Stimulated activated naive B cell treated with anti-CD40 and anti-IgM and Interleukin-4, amounts not matched to agents 10 μg/mL and 1 μg/mL and 100 μg/mL, for 72 hours (primary cell): ENCODE measurements at regions not wholly inside any gene's neighbourhood (a gene's known extent, or its start where the extent isn't known, plus 50 kb on each side); places are given as distances from the start of the nearest gene placed in this dataset.
"Not testable (repeated sequence)": the region's sequence is repeated elsewhere in the genome, so short reads cannot be mapped to it uniquely, and the experiment has no call there.

Experiments
- ATAC-seq, 2 donors: fragments of 150-1000 bp; cut with Tn5 transposase; replicated peaks; 2 replicates each; pipeline ENCODE4 v1.10.0; 2021; ENCODE audit warnings: moderate library complexity in 1 of 2
- DNase-seq: peaks from one replicate; pipeline ENCODE4 v3.0.0; 2021
- H3K27ac Mint-ChIP-seq: one replicate; pipeline ENCODE4 v1.8.0; 2022; ENCODE audit warnings: mild to moderate bottlenecking, mixed read lengths
- H3K27me3 Mint-ChIP-seq, 2 donors: one replicate each; pipeline ENCODE4 v1.8.0; 2022; ENCODE audit warnings: mixed read lengths in 2 of 2
- H3K36me3 Mint-ChIP-seq, 2 donors: one replicate each; pipeline ENCODE4 v1.8.0; 2022; ENCODE audit warnings: mixed read lengths in 2 of 2, mild to moderate bottlenecking in 1 of 2
- H3K4me1 Mint-ChIP-seq, 2 donors: one replicate each; pipeline ENCODE4 v1.8.0; 2022; ENCODE audit warnings: mixed read lengths in 2 of 2, mild to moderate bottlenecking in 1 of 2
- H3K4me3 Mint-ChIP-seq, 2 donors: one replicate each; pipeline ENCODE4 v1.8.0; 2022; ENCODE audit warnings: mild to moderate bottlenecking in 2 of 2, mixed read lengths in 2 of 2, moderate library complexity in 1 of 2
- H3K9me3 Mint-ChIP-seq, 2 donors: one replicate each; pipeline ENCODE4 v1.8.0; 2022; ENCODE audit warnings: mixed read lengths in 2 of 2, mild to moderate bottlenecking in 1 of 2

DNA sequence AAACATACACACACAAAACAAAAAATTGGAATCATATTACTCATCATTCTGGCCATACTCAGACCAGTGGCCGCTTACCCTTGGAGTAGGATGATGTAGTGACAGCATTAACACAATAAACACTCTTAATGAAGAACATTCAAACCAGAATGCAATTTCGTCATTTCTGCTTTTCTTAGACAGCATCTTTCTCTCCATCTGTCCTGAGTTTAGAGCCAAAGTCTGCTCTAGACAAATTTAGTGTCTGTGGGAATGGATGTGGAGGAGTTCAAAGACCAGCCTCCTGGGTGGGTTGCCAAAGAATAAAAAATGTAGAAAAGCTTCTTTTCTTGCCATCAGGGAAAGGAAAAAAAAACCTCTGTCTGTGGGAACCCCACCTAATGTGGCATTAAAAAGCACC, 212.4 kb upstream of the POU1F1 start:
- Mint-ChIP-seq H3K27me3 (no peaks in the 10 kb centered on the region), H3K36me3 (no peaks in the 10 kb centered on the region), H3K9me3 (no peaks in the 10 kb centered on the region), H3K4me3 (no peak overlapping the region), H3K4me1 (no peaks in the 10 kb centered on the region), H3K27ac (no peak overlapping the region)
- no peak for ATAC-seq
- DNase-seq: no peak

DNA sequence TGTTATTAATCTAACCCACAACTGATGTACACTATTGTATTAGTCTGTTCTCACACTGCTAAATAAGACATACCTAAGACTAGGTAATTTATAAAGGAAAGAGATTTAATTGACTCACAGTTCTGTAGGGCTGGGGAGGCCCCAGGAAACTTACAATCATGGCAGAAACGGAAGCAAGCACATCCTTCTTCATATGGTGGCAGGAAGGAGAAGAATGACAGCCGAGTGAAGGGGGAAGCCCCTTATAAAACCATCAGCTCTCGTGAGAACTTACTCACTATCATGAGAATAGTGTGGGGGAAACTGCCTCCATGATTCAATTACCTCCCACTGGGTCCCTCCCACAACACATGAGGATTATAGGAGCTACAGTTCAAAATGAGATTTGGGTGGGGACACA, 210.3 kb upstream of the POU1F1 start:
- not testable (repeated sequence) for H3K27me3 Mint-ChIP-seq, H3K36me3 Mint-ChIP-seq, H3K4me3 Mint-ChIP-seq, H3K9me3 Mint-ChIP-seq, DNase-seq, H3K4me1 Mint-ChIP-seq, ATAC-seq, H3K27ac Mint-ChIP-seq

DNA sequence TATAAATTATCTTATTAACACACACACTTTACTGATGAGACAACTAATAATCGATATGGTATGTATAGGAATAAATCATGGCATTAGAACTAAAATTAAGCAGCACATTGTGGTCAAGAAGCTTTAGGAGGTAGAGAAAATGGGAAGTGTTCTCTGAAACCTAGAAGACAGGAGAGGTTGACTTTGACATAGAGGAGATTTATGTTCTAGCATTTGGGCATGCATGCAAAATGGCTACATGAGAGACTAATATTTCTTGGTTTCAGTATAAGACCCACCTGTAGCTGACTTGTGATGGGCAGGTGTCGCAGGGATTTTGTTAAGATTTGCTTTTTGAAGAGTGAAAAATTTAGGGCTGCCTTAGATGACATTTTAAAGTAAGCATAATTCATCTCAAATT, 209.7 kb upstream of the POU1F1 start:
- ATAC-seq: no peak
- no peaks in the 10 kb centered on the region for H3K9me3 Mint-ChIP-seq

DNA sequence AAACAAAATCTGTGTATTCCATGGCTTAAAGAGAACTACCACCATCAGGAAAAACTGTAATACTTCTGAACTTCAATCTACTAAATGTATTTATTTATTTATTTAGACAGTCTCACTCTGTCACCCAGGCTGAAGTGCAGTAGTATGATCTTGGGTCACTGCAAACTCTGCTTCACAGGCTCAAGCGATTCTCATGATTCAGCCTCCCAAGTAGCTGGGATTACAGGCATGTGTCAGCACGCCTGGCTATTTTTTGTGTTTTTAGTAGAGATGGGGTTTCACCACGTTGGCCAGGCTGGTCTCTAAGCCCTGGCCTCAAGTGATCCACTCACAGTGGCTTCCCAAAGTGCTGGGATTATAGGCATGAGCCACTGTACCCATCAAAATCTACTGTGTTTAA, 202.3 kb upstream of the POU1F1 start:
- Mint-ChIP-seq H3K27ac (no peak overlapping the region), H3K27me3 (no peaks in the 10 kb centered on the region), H3K9me3 (peaks cover 0 to 10% of the 10 kb centered on the region in 2 donors), H3K4me3 (no peak overlapping the region), H3K36me3 (no peaks in the 10 kb centered on the region), H3K4me1 (no peaks in the 10 kb centered on the region)
- ATAC-seq (no peak), DNase-seq (no peak)

More for the DNA sequence above, 209.7 kb upstream of the POU1F1 start:
- Mint-ChIP-seq H3K27me3 (no peaks in the 10 kb centered on the region), H3K27ac (no peak overlapping the region), H3K4me3 (no peak overlapping the region), H3K36me3 (no peaks in the 10 kb centered on the region), H3K4me1 (no peaks in the 10 kb centered on the region)
- no peak for DNase-seq

DNA sequence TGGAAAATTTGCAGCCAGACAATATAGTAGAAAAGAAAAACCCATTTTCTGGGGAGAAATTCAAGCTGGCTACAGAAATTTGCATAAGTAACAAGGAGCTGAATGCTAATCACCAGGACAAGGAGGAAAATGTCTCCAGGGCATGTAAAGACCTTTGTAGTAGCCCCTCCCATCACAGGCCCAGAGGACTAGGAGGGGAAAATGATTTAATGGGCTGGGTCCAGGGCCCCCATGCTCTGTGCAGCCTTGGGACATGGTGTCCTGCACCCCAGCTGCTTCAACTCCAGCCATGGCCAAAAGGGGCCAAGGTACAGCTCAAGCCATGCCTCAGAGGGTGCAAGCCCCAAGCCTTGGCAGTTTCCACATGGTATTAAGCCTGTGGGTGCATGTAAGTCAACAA, 197.6 kb upstream of the POU1F1 start:
- Mint-ChIP-seq H3K4me1 (no peaks in the 10 kb centered on the region), H3K27ac (no peak overlapping the region), H3K4me3 (no peak overlapping the region), H3K27me3 (no peaks in the 10 kb centered on the region), H3K9me3 (peaks cover 0 to 15% of the 10 kb centered on the region in 2 donors), H3K36me3 (no peaks in the 10 kb centered on the region)
- ATAC-seq (no peak), DNase-seq (no peak)

DNA sequence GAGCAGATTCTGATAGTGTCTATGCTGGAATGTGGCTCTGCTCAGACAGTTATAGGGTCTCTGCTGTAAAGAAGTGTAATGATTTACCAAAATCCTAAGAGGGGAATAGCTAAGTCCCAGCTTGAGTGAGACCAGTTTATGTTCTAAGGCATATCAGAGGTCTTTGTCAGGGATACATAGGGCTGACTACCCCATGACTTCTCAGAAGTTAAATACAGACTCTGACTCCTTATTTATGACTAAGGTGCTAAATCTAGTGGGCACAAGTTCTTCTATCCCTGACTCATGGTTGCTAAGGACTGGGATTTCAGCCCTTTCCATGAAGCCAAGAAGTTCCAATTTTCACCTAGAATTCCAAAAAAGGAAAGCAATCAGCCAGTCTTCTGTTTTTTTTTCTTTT, 192.6 kb upstream of the POU1F1 start:
- ATAC-seq: no peak
- Mint-ChIP-seq H3K27ac (no peak overlapping the region), H3K4me1 (no peaks in the 10 kb centered on the region), H3K27me3 (no peaks in the 10 kb centered on the region), H3K36me3 (no peaks in the 10 kb centered on the region), H3K9me3 (peaks cover 6 to 11% of the 10 kb centered on the region in 2 donors), H3K4me3 (no peak overlapping the region)
- no peak for DNase-seq

DNA sequence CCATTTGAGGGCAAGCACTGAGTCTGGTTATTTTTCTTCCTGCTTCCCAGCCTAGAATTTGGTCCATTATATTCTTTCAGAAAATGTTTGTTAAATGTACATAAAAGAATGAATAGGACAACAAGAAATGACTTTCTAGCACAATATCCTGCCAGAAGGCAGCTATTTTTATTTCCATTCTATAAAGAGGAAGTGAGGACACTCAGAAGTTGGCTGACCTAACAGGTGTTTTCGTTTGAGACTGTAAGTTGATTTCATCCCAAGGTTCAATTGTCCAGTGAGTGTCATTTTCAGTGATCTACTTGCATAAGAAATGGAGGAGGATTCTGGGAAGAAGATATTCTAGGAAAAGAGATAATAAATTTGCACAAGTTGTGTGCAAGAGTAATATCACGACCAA, 191.9 kb upstream of the POU1F1 start:
- Mint-ChIP-seq H3K36me3 (no peaks in the 10 kb centered on the region), H3K4me1 (no peaks in the 10 kb centered on the region), H3K27me3 (no peaks in the 10 kb centered on the region), H3K27ac (no peak overlapping the region), H3K9me3 (peaks cover 6% of the 10 kb centered on the region in 2 donors), H3K4me3 (no peak overlapping the region)
- DNase-seq (no peak), ATAC-seq (no peak)

DNA sequence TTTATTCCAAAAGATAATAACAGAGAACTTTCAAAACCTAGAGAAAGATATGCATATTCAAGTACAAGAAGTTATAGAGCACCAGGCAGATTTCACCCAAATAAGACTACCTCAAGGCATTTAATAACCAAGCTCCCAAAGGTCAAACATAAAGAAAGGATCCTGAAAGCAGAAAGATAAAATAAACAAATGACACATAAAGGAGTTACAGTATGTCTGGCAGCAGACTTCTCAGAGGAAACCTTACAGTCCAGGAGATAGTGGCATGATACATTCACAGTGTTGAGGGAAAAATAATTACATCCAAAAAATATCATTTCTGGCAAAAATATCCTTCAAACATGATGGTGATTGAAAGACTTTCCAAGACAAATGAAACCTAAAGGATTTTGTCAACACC, 185.8 kb upstream of the POU1F1 start:
- DNase-seq (no peak), ATAC-seq (no peak)
- Mint-ChIP-seq H3K36me3 (no peaks in the 10 kb centered on the region), H3K4me3 (no peak overlapping the region), H3K9me3 (peaks cover 1 to 6% of the 10 kb centered on the region in 2 donors), H3K27me3 (no peaks in the 10 kb centered on the region), H3K4me1 (no peaks in the 10 kb centered on the region), H3K27ac (no peak overlapping the region)

DNA sequence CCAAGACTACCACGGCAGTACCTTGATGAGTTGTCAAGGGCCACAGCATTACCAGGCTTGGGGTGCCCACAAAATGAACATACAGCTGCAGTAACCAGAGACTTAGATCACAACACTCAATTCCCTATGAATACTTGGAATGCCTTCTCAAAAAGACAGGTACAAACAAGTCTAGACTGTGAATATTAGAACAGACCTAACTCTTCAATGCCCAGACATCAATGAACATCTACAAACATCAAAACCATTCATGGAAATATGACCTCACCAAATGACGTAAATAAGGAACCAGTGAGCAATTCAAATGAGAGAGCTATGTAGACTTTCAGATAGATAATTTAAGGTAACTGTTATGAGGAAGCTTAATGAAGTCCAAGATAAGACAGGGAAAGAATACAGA, 185.1 kb upstream of the POU1F1 start:
- Mint-ChIP-seq H3K27me3 (no peaks in the 10 kb centered on the region), H3K4me3 (no peak overlapping the region), H3K9me3 (peaks cover 1 to 6% of the 10 kb centered on the region in 2 donors), H3K27ac (no peak overlapping the region), H3K36me3 (no peaks in the 10 kb centered on the region), H3K4me1 (no peaks in the 10 kb centered on the region)
- ATAC-seq: no peak
- no peak for DNase-seq

DNA sequence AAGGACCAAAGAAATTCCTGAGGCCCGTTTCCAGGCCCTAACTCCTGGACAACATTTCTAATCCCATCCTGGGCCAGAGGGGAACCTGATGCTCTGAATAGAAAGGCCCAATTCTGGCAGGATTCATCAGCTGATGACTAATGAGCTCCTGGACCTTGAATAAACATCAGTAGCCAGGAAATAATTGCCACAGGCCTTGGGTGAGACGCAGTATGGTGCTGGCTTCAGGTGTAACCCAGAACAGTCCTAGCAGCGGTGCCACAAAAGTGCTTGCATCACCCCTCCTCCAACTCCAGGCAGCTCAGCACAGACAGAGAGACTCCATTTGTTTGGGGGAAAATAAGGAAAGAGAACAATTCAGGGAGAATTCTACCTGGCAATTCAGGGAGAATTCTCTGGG, 184.7 kb upstream of the POU1F1 start:
- ATAC-seq (no peak), DNase-seq (no peak)
- H3K27ac Mint-ChIP-seq: no peak overlapping the region
- no peaks in the 10 kb centered on the region for H3K4me1 Mint-ChIP-seq
- peaks cover 1 to 4% of the 10 kb centered on the region in 2 donors for H3K9me3 Mint-ChIP-seq
- H3K27me3 Mint-ChIP-seq: no peaks in the 10 kb centered on the region
- H3K36me3 Mint-ChIP-seq: no peaks in the 10 kb centered on the region
- no peak overlapping the region for H3K4me3 Mint-ChIP-seq

DNA sequence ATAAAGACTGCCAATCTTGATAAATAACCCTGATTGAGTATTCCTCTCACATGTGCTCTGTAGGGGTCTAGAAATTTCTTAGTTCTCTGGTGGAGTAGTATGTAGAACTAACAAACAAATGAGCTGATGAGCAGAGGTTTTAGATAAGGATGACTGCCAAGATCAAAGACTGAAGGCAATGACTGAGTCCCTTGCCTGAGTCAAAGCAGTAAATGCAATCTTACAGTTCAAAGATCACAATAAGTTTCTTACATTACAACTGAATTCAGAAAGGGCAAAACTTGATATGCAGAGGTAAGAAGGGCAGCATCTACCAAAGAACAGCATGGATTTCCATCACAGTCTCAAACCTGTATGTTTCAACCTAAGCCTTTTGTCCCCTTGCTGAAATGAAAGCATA, 172.2 kb upstream of the POU1F1 start:
- Mint-ChIP-seq H3K27ac (no peak overlapping the region), H3K4me1 (no peaks in the 10 kb centered on the region), H3K9me3 (peaks cover 10% of the 10 kb centered on the region in 2 donors), H3K27me3 (no peaks in the 10 kb centered on the region), H3K36me3 (no peaks in the 10 kb centered on the region), H3K4me3 (no peak overlapping the region)
- ATAC-seq (no peak), DNase-seq (no peak)

DNA sequence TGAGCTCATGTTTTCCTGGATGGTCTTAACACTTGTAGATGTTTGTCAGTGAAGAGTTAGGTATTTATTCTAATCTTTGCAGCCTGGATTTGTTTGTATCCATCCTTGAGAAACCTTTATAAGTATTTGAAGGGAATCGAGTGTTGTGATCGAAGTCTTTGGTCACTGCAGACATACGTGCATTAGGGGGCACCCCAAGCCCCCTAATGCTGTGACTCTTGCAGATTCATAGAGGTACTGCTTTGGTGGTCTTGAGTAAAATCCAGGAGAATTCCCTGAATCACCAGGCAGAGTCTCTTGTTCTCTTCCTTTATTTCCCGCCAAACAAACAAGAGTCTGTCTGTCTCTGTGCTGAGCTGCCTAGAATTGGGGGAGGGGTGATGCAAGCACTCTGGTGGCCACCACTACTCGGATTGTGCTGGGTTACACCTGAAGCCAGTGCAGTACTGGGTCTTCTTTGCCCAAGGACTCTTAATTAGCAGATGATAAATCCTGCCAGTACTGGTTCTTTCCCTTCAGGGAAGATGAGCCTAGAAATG, 170.5 kb upstream of the POU1F1 start:
- Mint-ChIP-seq H3K36me3 (no peaks in the 10 kb centered on the region), H3K4me3 (no peak overlapping the region), H3K9me3 (peaks cover 10% of the 10 kb centered on the region in 2 donors), H3K4me1 (no peaks in the 10 kb centered on the region), H3K27ac (no peak overlapping the region), H3K27me3 (no peaks in the 10 kb centered on the region)
- DNase-seq (no peak), ATAC-seq (no peak)

DNA sequence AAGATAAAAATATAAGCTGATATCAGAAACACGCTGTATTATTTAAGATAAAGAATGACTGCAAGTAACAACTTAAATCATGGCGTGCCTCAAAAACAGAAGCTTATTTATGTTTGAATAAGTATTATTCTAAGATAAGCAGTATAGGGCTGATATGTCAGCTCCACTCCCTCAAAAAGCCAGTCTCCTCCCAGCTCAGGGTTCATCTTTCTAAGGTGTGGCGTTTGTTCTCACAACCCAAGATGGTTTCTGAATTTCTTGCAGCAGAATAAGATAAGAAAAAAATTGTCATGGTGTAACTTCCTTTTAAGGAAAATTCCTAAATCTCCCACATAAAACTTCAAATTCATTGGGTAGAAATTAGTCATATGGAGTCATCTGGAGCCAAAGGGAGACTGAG, 166.1 kb upstream of the POU1F1 start:
- Mint-ChIP-seq H3K27ac (no peak overlapping the region), H3K27me3 (no peaks in the 10 kb centered on the region), H3K4me3 (no peak overlapping the region), H3K9me3 (peaks cover 7 to 9% of the 10 kb centered on the region in 2 donors), H3K4me1 (no peaks in the 10 kb centered on the region), H3K36me3 (no peaks in the 10 kb centered on the region)
- DNase-seq: no peak
- ATAC-seq: no peak

DNA sequence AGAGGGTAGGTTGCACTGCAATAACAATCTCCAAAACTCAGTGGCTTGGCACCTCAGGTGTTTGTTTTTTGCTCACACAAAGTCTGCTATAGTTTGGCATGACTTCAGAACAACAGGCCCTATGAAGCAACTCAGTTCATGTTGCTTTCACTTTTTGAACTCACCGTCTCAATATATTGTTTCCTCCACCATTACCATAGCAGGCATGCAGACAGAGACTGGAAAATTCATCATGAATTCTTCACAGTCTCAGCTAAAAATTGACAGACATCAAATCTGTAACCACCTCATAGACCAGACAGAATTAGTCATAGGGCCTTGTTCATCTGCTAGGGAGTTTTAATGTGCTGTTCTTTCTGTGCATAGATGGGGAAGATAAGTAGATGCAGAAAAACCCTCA, 161.4 kb upstream of the POU1F1 start:
- Mint-ChIP-seq H3K36me3 (no peaks in the 10 kb centered on the region), H3K4me1 (no peaks in the 10 kb centered on the region), H3K9me3 (peaks cover 0 to 2% of the 10 kb centered on the region in 2 donors), H3K27me3 (no peaks in the 10 kb centered on the region), H3K4me3 (no peak overlapping the region), H3K27ac (no peak overlapping the region)
- DNase-seq: no peak
- ATAC-seq: no peak

DNA sequence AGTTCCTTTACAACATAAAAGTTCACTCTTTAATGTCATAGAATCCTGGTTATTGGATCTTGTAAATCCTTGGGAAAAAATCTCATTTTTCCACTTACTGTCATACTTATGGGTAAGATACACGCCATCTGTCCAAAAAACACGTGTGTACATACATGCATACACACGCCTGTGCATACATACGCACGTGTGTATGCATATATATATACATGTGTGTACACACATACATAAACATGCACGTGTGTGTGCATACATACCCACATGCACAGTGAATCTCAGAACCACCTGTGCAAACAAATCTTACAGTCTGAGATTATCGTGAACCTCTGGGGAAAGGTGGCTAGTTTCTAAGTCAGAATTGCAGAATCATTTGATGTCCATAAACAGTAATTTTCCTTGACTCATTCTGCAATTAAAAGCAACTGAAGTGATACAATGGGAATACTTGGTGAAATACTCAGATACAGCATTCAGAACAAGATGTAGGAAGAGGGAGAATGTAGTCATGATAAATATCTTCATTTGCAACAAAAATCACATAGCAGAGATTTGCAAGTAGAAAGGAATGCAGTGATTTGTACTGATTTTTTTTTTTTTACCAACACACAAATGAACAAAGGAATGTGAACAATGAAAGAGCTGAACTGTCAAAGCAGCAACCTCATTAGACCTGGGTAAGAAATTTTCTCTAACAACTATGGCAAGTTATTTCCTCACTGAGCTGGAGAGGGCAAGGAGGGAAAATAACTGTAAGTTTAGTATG, 160.6 kb upstream of the POU1F1 start:
- peaks cover 0 to 2% of the 10 kb centered on the region in 2 donors for H3K9me3 Mint-ChIP-seq
- no peaks in the 10 kb centered on the region for H3K36me3 Mint-ChIP-seq
- DNase-seq: no peak
- no peak for ATAC-seq
- H3K27ac Mint-ChIP-seq: no peak overlapping the region
- no peak overlapping the region for H3K4me3 Mint-ChIP-seq
- no peaks in the 10 kb centered on the region for H3K27me3 Mint-ChIP-seq
- no peaks in the 10 kb centered on the region for H3K4me1 Mint-ChIP-seq
